OCI-LY7 (cell line): ENCODE measurements at regions not wholly inside any gene's neighbourhood (a gene's known extent, or its start where the extent isn't known, plus 50 kb on each side); places are given as distances from the start of the nearest gene placed in this dataset.

Source experiments
- BruUV-seq: library from RNA; stranded (reverse); fragments of 400-500 nt; replicated peaks from 2 replicates; lab custom pipeline; 2021; lab: Mats Ljungman, UMichigan
- CTCF ChIA-PET: fragments of 300-600 bp; sonication (Branson Sonifier 250); formaldehyde crosslinking; loops from one replicate; lab custom pipeline; 2022; ENCODE audit warnings: antibody characterized with exemption; ENCODE audit not compliant: unreplicated experiment; lab: Charles Lee
- POLR2A ChIA-PET: fragments of 300-600 bp; sonication (Branson Sonifier 250); formaldehyde crosslinking; loops from one replicate; lab custom pipeline; 2022; ENCODE audit warnings: antibody characterized with exemption; lab: Charles Lee
- DNase-seq: peaks from one replicate; pipeline ENCODE4 v3.0.0-alpha.2; 2015; ENCODE audit warnings: low spot score
- H2AFZ ChIP-seq: fragments of 200-600 bp; sonication (generic), shearing (Covaris generic); 2 replicates; pipeline ENCODE4 v1.6.1; 2014; ENCODE audit warnings: mild to moderate bottlenecking, antibody characterized with exemption, low read length, moderate library complexity
- H3K27ac ChIP-seq: fragments of 200-600 bp; sonication (generic); 2 replicates; pipeline ENCODE4 v1.5.1; 2014; ENCODE audit warnings: mixed run types, low read depth, mild to moderate bottlenecking, moderate library complexity, low read length, inconsistent platforms; ENCODE audit not compliant: poor library complexity, severe bottlenecking
- H3K36me3 ChIP-seq: fragments of 200-600 bp; sonication (generic); 2 replicates; pipeline ENCODE4 v1.6.1; 2014; ENCODE audit warnings: mild to moderate bottlenecking, antibody characterized with exemption, low read length, moderate library complexity, mixed read lengths; ENCODE audit not compliant: insufficient read depth
- H3K4me1 ChIP-seq: fragments of 200-600 bp; sonication (generic); 2 replicates; pipeline ENCODE4 v1.5.1; 2014; ENCODE audit warnings: mild to moderate bottlenecking, low read length; ENCODE audit not compliant: insufficient read depth, poor library complexity, severe bottlenecking
- H3K4me2 ChIP-seq: fragments of 200-600 bp; sonication (generic); 2 replicates; pipeline ENCODE4 v1.6.1; 2014; ENCODE audit warnings: mild to moderate bottlenecking, low read length
- H3K4me3 ChIP-seq: fragments of 200-600 bp; sonication (generic); 2 replicates; pipeline ENCODE4 v1.5.1; 2014; ENCODE audit warnings: mild to moderate bottlenecking, low read depth, low read length; ENCODE audit not compliant: poor library complexity, severe bottlenecking
- H3K79me2 ChIP-seq: fragments of 200-600 bp; sonication (generic); 2 replicates; pipeline ENCODE4 v1.6.1; 2016; ENCODE audit warnings: low read depth, mild to moderate bottlenecking, low read length, moderate library complexity, mixed read lengths; ENCODE audit not compliant: insufficient read depth
- H3K9me2 ChIP-seq: fragments of 200-600 bp; sonication (generic); 2 replicates; pipeline ENCODE4 v1.6.1; 2016; ENCODE audit warnings: mild to moderate bottlenecking, low read length, mixed read lengths; ENCODE audit not compliant: insufficient read depth
- H3K9me3 ChIP-seq: fragments of 200-600 bp; sonication (generic); 2 replicates; pipeline ENCODE4 v1.6.1; 2014; ENCODE audit warnings: mild to moderate bottlenecking, mixed run types, low read length, mixed read lengths
- H4K20me1 ChIP-seq: fragments of 200-600 bp; sonication (generic); 2 replicates; pipeline ENCODE4 v1.6.1; 2014; ENCODE audit warnings: mild to moderate bottlenecking, antibody characterized with exemption, low read length, moderate library complexity, mixed read lengths; ENCODE audit not compliant: insufficient read depth
- CTCF ChIP-seq: fragments of 200-600 bp; sonication (generic); conservative IDR thresholded peaks from 2 replicates; pipeline ENCODE4 v1.5.1; 2014; ENCODE audit warnings: mild to moderate bottlenecking, antibody characterized with exemption, low read length, moderate library complexity, mixed read lengths
- EZH2phosphoT487 ChIP-seq: fragments of 200-600 bp; sonication (generic); IDR thresholded peaks from 2 replicates; pipeline ENCODE4 v1.6.1; 2018; ENCODE audit warnings: low read depth, borderline replicate concordance, mild to moderate bottlenecking, mixed run types, antibody characterized with exemption, low read length, moderate library complexity, mixed read lengths
- intact Hi-C: fragments of 100-400 bp; cut with micrococcal nuclease; formaldehyde crosslinking; loops from one replicate; pipeline ENCODE4 v1.10.0; 2022; ENCODE audit not compliant: unreplicated experiment

- Histone ChIP-seq H3K4me3 (no peak overlapping the region), H3K4me1 (no peaks in the 10 kb centered on the region), H2AFZ (no peak overlapping the region), H3K27ac (no peak overlapping the region), H3K4me2 (no peak overlapping the region), H3K9me3 (peaks cover 4% of the 10 kb centered on the region; the same call in 1 of the 2 replicates), H3K9me2 (no peaks in the 10 kb centered on the region), H3K36me3 (no peaks in the 10 kb centered on the region), H3K79me2 (no peaks in the 10 kb centered on the region), H4K20me1 (no peaks in the 10 kb centered on the region)
- intact Hi-C loops: no loop called here
- no peak for DNase-seq
- POLR2A ChIA-PET: no interaction called here
- TF ChIP-seq CTCF: no peak
- no peak for TF ChIP-seq EZH2phosphoT487
- CTCF ChIA-PET: no interaction called here
- BruUV-seq: no TSS peak
These were observed 94.9 kb upstream of the ADGRF1 start for GRCh38 chr6:47137073-47137472.

- Histone ChIP-seq H3K9me2 (no peaks in the 10 kb centered on the region), H3K4me3 (no peak overlapping the region), H2AFZ (no peak overlapping the region), H3K36me3 (no peaks in the 10 kb centered on the region), H3K9me3 (no peaks in the 10 kb centered on the region), H3K79me2 (no peaks in the 10 kb centered on the region), H4K20me1 (no peaks in the 10 kb centered on the region), H3K27ac (no peak overlapping the region), H3K4me2 (no peak overlapping the region), H3K4me1 (no peaks in the 10 kb centered on the region)
- intact Hi-C loops: no loop called here
- TF ChIP-seq EZH2phosphoT487 (no peak), CTCF (no peak)
- BruUV-seq: no TSS peak
- ChIA-PET POLR2A (no interaction called here), CTCF (no interaction called here)
- DNase-seq: no peak
These were observed 93.6 kb upstream of the ADGRF1 start for GRCh38 chr6:47135772-47136171.

GRCh38 chr6:47134476-47135189 is 92.5 kb upstream of the ADGRF1 start:
- H3K9me3 ChIP-seq: no peaks in the 10 kb centered on the region
- no peaks in the 10 kb centered on the region for H3K4me1 ChIP-seq
- no peaks in the 10 kb centered on the region for H3K9me2 ChIP-seq
- H2AFZ ChIP-seq: no peak overlapping the region
- no peak for TF ChIP-seq CTCF
- TF ChIP-seq EZH2phosphoT487: no peak
- no peak for DNase-seq
- no TSS peak for BruUV-seq
- intact Hi-C loops: no loop called here
- no peaks in the 10 kb centered on the region for H3K79me2 ChIP-seq
- CTCF ChIA-PET: no interaction called here
- no peaks in the 10 kb centered on the region for H4K20me1 ChIP-seq
- H3K36me3 ChIP-seq: no peaks in the 10 kb centered on the region
- no peak overlapping the region for H3K27ac ChIP-seq
- no peak overlapping the region for H3K4me3 ChIP-seq
- no peak overlapping the region for H3K4me2 ChIP-seq
- POLR2A ChIA-PET: interaction anchor here (0.6 kb wide), 1 partner anchor 37 kb away, joined by 4 read pairs; no protein-coding TSS in a partner anchor
